Neural progenitor cell (in vitro differentiated cells): ENCODE measurements at regions not wholly inside any gene's neighbourhood (a gene's known extent, or its start where the extent isn't known, plus 50 kb on each side); places are given as distances from the start of the nearest gene placed in this dataset.

Experiments
- EZH2 ChIP-seq: fragments of 200-600 bp; sonication (generic); IDR thresholded peaks from 2 replicates; pipeline ENCODE4 v1.6.1; 2017; ENCODE audit warnings: antibody characterized with exemption, mild to moderate bottlenecking, moderate library complexity
- TF ChIP-seq, protein P1 (sequence below): fragments of 200-600 bp; sonication (generic); IDR thresholded peaks from 2 replicates; pipeline ENCODE4 v1.5.1; 2017; ENCODE audit warnings: antibody characterized with exemption, mild to moderate bottlenecking

GRCh38 chr10:131448171-131448570 is 136.7 kb upstream of the TCERG1L start:
- TF ChIP-seq, protein P1, sequence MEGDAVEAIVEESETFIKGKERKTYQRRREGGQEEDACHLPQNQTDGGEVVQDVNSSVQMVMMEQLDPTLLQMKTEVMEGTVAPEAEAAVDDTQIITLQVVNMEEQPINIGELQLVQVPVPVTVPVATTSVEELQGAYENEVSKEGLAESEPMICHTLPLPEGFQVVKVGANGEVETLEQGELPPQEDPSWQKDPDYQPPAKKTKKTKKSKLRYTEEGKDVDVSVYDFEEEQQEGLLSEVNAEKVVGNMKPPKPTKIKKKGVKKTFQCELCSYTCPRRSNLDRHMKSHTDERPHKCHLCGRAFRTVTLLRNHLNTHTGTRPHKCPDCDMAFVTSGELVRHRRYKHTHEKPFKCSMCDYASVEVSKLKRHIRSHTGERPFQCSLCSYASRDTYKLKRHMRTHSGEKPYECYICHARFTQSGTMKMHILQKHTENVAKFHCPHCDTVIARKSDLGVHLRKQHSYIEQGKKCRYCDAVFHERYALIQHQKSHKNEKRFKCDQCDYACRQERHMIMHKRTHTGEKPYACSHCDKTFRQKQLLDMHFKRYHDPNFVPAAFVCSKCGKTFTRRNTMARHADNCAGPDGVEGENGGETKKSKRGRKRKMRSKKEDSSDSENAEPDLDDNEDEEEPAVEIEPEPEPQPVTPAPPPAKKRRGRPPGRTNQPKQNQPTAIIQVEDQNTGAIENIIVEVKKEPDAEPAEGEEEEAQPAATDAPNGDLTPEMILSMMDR, result no peak
- TF ChIP-seq EZH2, result no peak
